Heart left ventricle (tissue), 16 donors: ENCODE measurements at regions not wholly inside any gene's neighbourhood (a gene's known extent, or its start where the extent isn't known, plus 50 kb on each side); places are given as distances from the start of the nearest gene placed in this dataset.

Source experiments
- ATAC-seq, 4 donors: fragments of 200-7000 bp; cut with Tn5 transposase; one replicate each; pipeline ENCODE4 v1.9.1; 2020 to 2022; ENCODE audit warnings: moderate library complexity in 4 of 4, mild to moderate bottlenecking in 3 of 4, moderate number of reproducible peaks in 1 of 4
- DNase-seq, 5 donors: peaks; one replicate each; pipeline ENCODE4 v3.0.0-alpha.2; 2020
- H3K27ac ChIP-seq, 12 donors: fragments of 200-600 bp; sonication (generic) in 4 of 12; one replicate each; pipeline versions ENCODE4 v1.5.0 to v1.8.0; 2016 to 2022; ENCODE audit warnings: mild to moderate bottlenecking in 2 of 12
- H3K27me3 ChIP-seq, 9 donors: fragments of 200-600 bp; sonication (generic) in 2 of 9; one replicate each; pipeline versions ENCODE4 v1.5.1 to v1.8.0; 2016 to 2022; ENCODE audit warnings: mild to moderate bottlenecking in 3 of 9
- H3K36me3 ChIP-seq, 9 donors: fragments of 200-600 bp; sonication (generic) in 2 of 9; one replicate each; pipeline versions ENCODE4 v1.5.0 to v1.8.0; 2018 to 2022; ENCODE audit warnings: mild to moderate bottlenecking in 2 of 9
- H3K4me1 ChIP-seq, 12 donors: fragments of 200-600 bp; sonication (generic) in 4 of 12; one replicate each; pipeline versions ENCODE4 v1.5.0 to v1.8.0; 2016 to 2022; ENCODE audit warnings: mild to moderate bottlenecking in 3 of 12
- H3K4me3 ChIP-seq, 12 donors: fragments of 200-600 bp; sonication (generic) in 4 of 12; one replicate each; pipeline versions ENCODE4 v1.5.0 to v1.8.0; 2017 to 2022; ENCODE audit warnings: mild to moderate bottlenecking in 9 of 12, moderate library complexity in 4 of 12
- H3K9me3 ChIP-seq, 12 donors: fragments of 200-600 bp; sonication (generic) in 4 of 12; one replicate each; pipeline versions ENCODE4 v1.5.0 to v1.8.0; 2016 to 2022; ENCODE audit warnings: mild to moderate bottlenecking in 1 of 12
- POLR2A ChIP-seq, 2 donors: fragments of 450-650 bp; IDR thresholded peaks; one replicate each; pipeline ENCODE4 v1.6.1; 2017; ENCODE audit warnings: antibody characterized with exemption in 2 of 2, mild to moderate bottlenecking in 2 of 2, moderate library complexity in 2 of 2
- WGBS, 4 donors: extraction: QIAGEN DNeasy Blood & Tissue Kit in 2 of 4; methylation state at CpG; one replicate each; pipeline versions ENCODE4 v1.1.5 to v1.1.7; 2013 to 2018; 5-methylcytosine and 5-hydroxymethylcytosine counted together
- intact Hi-C, 10 donors: fragments of 100-400 bp; cut with DNase I; formaldehyde crosslinking; loops; one replicate each; pipeline versions ENCODE4 v1.11.1 to v1.14.2; 2022
- TF ChIP-seq, protein P1 (sequence below), 12 donors: fragments of 200-600 bp; sonication (generic) in 4 of 12; IDR thresholded peaks; one replicate each; pipeline versions ENCODE4 v1.5.0 to v1.8.0; 2018 to 2022; ENCODE audit warnings: antibody characterized with exemption in 12 of 12, mild to moderate bottlenecking in 5 of 12
- donor health status: ischemic (EF 13 %, LVEDD 7.1; RV severe dilation, severe dysfunction).
- donor health status: healthy with polysubstance abuse.
- donor health status: DM: no; HTN: yes; CAD: no.
- donor health status: DM: no; HTN: no; CAD: no.
- donor health status: ischemic (EF 25% LVEDD 6.9; RV normal size, moderate dysfunction).
- donor health status: ischemic (EF 25% LVEDD 5.7; RV mildly dilated, moderate dysfunction).
- donor health status: healthy.
- donor health status: DM: yes; HTN: yes; CAD: no.
- donor health status: ischemic (EF 35%, LVEDD 5.7; RV mildly dilated, moderate dysfunction).
- donor health status: nonischemic (EF 11% LVEDD 7.7; RV severe dilation, severe dysfunction).
- donor health status: DM: yes; HTN: yes; CAD: no.
- donor health status: PGD.
- donor health status: ischemic (EF 29% LVEDD 5.4; RV normal size, mild dysfunction).
- donor health status: nonischemic (EF 23%, LVEDD 6.1; RV moderate dilation, normal function).

GRCh38 chr6:4655196-4656025 is 120.8 kb upstream of the CDYL start:
- Histone ChIP-seq H3K27me3 (no peaks in the 10 kb centered on the region), H3K27ac (no peak overlapping the region), H3K4me1 (peaks cover 0 to 4% (median 0%) of the 10 kb centered on the region in 12 donors), H3K9me3 (peaks cover 0 to 11% (median 0%) of the 10 kb centered on the region in 12 donors), H3K4me3 (no peak overlapping the region), H3K36me3 (no peaks in the 10 kb centered on the region)
- DNase-seq (no peak), ATAC-seq (no peak)
- 72 to 81% (median 79%) methylated on average over 12 of the region's 12 CpGs for WGBS, 4 donors
- TF ChIP-seq, protein P1, sequence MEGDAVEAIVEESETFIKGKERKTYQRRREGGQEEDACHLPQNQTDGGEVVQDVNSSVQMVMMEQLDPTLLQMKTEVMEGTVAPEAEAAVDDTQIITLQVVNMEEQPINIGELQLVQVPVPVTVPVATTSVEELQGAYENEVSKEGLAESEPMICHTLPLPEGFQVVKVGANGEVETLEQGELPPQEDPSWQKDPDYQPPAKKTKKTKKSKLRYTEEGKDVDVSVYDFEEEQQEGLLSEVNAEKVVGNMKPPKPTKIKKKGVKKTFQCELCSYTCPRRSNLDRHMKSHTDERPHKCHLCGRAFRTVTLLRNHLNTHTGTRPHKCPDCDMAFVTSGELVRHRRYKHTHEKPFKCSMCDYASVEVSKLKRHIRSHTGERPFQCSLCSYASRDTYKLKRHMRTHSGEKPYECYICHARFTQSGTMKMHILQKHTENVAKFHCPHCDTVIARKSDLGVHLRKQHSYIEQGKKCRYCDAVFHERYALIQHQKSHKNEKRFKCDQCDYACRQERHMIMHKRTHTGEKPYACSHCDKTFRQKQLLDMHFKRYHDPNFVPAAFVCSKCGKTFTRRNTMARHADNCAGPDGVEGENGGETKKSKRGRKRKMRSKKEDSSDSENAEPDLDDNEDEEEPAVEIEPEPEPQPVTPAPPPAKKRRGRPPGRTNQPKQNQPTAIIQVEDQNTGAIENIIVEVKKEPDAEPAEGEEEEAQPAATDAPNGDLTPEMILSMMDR (IDR thresholded peaks at IDR 0.05): no peak
- TF ChIP-seq POLR2A (IDR thresholded peaks at IDR 0.05): no peak
- intact Hi-C loops: no loop called here

DNA sequence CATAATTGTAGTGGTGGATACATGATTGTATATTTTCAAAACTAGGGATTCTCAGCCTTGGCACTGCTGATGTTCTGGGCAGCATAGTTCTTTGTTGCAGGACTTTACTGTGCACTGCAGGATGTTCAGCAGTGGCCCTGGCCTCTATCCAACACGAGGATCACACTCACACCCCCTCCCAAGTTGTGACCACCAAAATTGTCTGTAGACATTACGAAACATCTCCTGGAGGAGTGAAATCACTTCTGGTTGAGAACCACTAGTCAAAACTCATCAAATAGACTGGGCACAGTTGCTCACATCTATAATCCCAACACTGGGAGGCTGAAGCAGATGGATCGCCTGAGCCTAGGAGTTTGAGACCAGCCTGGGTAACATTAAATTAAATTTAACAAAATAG is 123.1 kb upstream of the CDYL start:
- 71 to 80% (median 79%) methylated on average over 3 of the region's 3 CpGs for WGBS, 4 donors
- Histone ChIP-seq H3K27me3 (no peaks in the 10 kb centered on the region), H3K27ac (no peak overlapping the region), H3K9me3 (peaks cover 0 to 11% (median 0%) of the 10 kb centered on the region in 12 donors), H3K4me1 (peaks cover 0 to 1% (median 0%) of the 10 kb centered on the region in 12 donors), H3K4me3 (no peak overlapping the region), H3K36me3 (no peaks in the 10 kb centered on the region)
- intact Hi-C loops: loop anchor here in 1 of 10 donors (5.0 kb wide), 1 partner anchor 119 kb away; no protein-coding TSS in a partner anchor
- ATAC-seq (no peak), DNase-seq (no peak)
- TF ChIP-seq, protein P1 (IDR thresholded peaks at IDR 0.05): no peak
- no peak for TF ChIP-seq POLR2A (IDR thresholded peaks at IDR 0.05)

DNA sequence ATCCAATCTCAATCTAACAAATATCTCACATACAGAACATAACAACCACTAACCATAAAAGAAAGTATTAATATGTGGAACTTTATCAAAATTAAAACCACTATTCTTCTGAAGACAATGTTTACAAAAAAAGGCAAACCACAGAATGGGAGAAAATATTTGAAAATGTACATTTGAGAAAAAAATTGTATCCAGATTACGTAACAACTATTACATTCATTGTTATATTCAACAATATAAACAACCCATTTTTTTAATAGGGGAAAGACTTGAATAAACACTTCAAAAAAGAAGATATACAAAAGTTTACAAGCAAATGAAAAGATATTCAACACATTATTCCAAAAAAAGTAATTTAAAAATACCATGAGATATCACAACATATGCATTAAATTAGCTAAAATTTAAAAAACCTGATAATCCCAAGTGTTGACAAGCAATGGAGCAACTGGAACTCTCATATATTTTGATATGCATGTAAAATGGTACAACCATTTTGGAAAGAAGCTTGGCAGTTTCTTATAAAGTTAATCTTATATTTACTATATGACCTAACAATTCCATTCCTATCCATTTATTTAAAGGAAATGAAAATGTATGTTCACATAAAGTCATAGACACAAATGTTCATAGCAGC is 124.3 kb upstream of the CDYL start:
- H3K36me3 ChIP-seq: no peaks in the 10 kb centered on the region
- H3K9me3 ChIP-seq: peaks cover 0 to 11% (median 0%) of the 10 kb centered on the region in 12 donors
- no peak overlapping the region for H3K27ac ChIP-seq
- ATAC-seq: no peak
- H3K27me3 ChIP-seq: peaks cover 0 to 6% (median 0%) of the 10 kb centered on the region in 9 donors
- WGBS, 4 donors: 92 to 96% (median 95%) methylated on average over 1 of the region's 1 CpG
- H3K4me1 ChIP-seq: peaks cover 0 to 13% (median 4%) of the 10 kb centered on the region in 12 donors
- DNase-seq: no peak
- TF ChIP-seq POLR2A (IDR thresholded peaks at IDR 0.05): no peak
- TF ChIP-seq, protein P1 (IDR thresholded peaks at IDR 0.05): no peak
- intact Hi-C loops: loop anchor here in 1 of 10 donors (5.0 kb wide), 1 partner anchor 120 kb away; no protein-coding TSS in a partner anchor
- H3K4me3 ChIP-seq: no peak overlapping the region

DNA sequence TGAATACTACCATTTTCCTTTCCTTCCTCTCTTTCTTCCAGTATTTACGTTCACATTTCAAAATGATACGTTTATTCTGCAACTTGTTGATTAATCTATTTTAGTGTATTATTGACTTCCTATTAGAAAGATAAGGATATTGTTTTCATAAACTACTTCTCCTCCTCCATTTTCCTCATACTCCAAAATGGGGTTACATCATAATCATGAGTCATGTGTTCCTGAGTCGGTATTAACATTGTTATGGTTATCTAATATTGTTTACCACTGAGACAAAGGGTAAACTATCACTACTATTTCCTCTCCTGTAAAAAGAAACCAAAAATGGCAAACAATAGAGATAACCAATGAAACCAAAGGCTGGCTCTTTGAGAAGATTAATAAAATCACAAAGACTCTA is 126.5 kb upstream of the CDYL start:
- intact Hi-C loops: loop anchor here in 7 of 10 donors (2.0 to 10.0 kb wide), 4 partner anchors 123 to 128 kb away; partner anchors contain the start of gene CDYL (in 6 of the 7)
- WGBS, 4 donors: 60 to 67% (median 64%) methylated on average over 3 of the region's 3 CpGs
- ATAC-seq (no peak), DNase-seq (no peak)
- no peak overlapping the region for H3K27ac ChIP-seq
- H3K9me3 ChIP-seq: peaks cover 0 to 11% (median 0%) of the 10 kb centered on the region in 12 donors
- H3K36me3 ChIP-seq: no peaks in the 10 kb centered on the region
- H3K27me3 ChIP-seq: peaks cover 0 to 6% (median 0%) of the 10 kb centered on the region in 9 donors
- H3K4me1 ChIP-seq: peaks cover 0 to 14% (median 4%) of the 10 kb centered on the region in 12 donors
- no peak for TF ChIP-seq POLR2A (IDR thresholded peaks at IDR 0.05)
- TF ChIP-seq, protein P1 (IDR thresholded peaks at IDR 0.05): no peak
- H3K4me3 ChIP-seq: no peak overlapping the region
